22Rv1 (cell line): ENCODE measurements at regions not wholly inside any gene's neighbourhood (a gene's known extent, or its start where the extent isn't known, plus 50 kb on each side); places are given as distances from the start of the nearest gene placed in this dataset.
"Not testable (repeated sequence)": the region's sequence is repeated elsewhere in the genome, so short reads cannot be mapped to it uniquely, and the experiment has no call there.

ENCODE experiments used
- H3K27ac ChIP-seq: fragments of 450-650 bp; 2 replicates; pipeline ENCODE4 v1.5.1; 2017
- CTCF ChIP-seq: fragments of 450-650 bp; IDR thresholded peaks from 2 replicates; pipeline ENCODE4 v1.5.1; 2017; ENCODE audit warnings: mild to moderate bottlenecking
- ZFX ChIP-seq: fragments of 450-650 bp; IDR thresholded peaks from 2 replicates; pipeline ENCODE4 v1.6.1; 2017; ENCODE audit warnings: antibody characterized with exemption, borderline replicate concordance

- no peak overlapping the region for H3K27ac ChIP-seq
- no peak for TF ChIP-seq CTCF
- no peak for TF ChIP-seq ZFX
These were observed 463.0 kb downstream of the IRS2 start for GRCh38 chr13:109323338-109323737.

- no peak overlapping the region for H3K27ac ChIP-seq
- TF ChIP-seq ZFX (no peak), CTCF (no peak)
These were observed 467.3 kb downstream of the IRS2 start for GRCh38 chr13:109318945-109319590.

- no peak overlapping the region for H3K27ac ChIP-seq
- TF ChIP-seq CTCF: no peak
- TF ChIP-seq ZFX: no peak
These were observed 470.9 kb downstream of the IRS2 start for GRCh38 chr13:109315481-109315880.

DNA sequence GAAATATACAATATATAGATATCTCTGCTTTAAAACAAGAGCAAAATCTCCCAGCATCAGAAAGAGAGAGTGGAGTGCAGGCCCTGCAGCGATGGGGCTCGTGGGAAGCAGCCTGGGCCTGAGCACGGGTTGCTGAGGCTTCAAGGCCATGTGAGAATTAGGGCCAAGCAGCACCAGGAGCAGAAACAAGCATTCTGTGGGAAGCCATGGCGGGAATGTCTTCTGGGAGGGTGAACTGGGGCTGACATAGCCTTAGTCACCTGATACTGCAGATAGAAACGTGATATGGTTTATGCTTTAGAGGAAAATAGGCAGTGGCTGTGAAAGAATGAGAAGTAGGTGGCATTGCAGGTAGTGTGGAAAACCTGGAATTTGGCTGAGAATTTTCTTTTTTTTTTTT is 472.3 kb downstream of the IRS2 start:
- no peak overlapping the region for H3K27ac ChIP-seq
- TF ChIP-seq CTCF: no peak
- TF ChIP-seq ZFX: no peak

- no peak for TF ChIP-seq ZFX
- no peak for TF ChIP-seq CTCF
- H3K27ac ChIP-seq: no peak overlapping the region
These were observed 474.0 kb downstream of the IRS2 start for GRCh38 chr13:109312399-109312798.

- H3K27ac ChIP-seq: not testable (repeated sequence)
These were observed 474.9 kb downstream of the IRS2 start for GRCh38 chr13:109311431-109311976.

DNA sequence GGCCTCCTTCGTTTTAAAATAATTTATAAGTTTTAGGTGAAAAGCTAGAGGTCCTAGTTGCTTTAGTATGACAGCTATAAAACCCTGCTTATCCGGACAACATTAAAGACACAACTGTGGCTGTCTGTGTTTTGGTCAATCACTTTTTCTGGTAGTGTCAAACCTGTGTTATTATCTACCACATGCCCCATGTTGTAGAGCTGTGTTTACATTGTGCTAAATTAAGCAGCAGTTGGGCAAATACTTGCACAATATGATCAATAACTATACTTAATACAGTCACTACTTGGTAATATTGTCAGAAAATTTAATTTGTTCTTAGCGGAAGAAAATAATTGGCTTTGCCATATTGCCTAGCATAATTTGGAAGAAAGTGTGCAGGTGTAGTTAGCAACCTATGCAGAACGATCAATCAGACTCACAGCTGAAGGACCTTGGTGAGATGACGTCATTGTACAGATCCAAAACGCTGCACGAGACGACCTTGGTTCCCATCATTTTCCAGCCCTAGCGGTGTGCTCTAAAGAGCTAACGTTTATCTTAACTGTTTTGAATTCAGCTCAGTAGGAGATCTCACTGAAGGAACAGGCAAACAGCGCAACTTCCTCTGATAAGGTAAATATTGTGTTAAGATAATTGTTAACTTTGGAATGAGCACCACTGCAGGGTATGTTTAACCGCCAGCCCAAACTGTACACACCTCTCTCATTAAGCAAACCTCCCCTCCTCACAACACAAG is 476.6 kb downstream of the IRS2 start:
- H3K27ac ChIP-seq: peak overlapping the region; percentile 64
- TF ChIP-seq ZFX: no peak
- no peak for TF ChIP-seq CTCF
